Osteocyte (in vitro differentiated cells): ENCODE measurements at regions not wholly inside any gene's neighbourhood (a gene's known extent, or its start where the extent isn't known, plus 50 kb on each side); places are given as distances from the start of the nearest gene placed in this dataset.

ENCODE experiments used
- DNase-seq: peaks from one replicate; pipeline ENCODE4 v3.0.0; 2021; ENCODE audit warnings: mixed read lengths; ENCODE audit not compliant: unreplicated experiment; ENCODE audit errors: extremely low spot score
- H3K27ac Mint-ChIP-seq: one replicate; pipeline ENCODE4 v1.8.0; 2021; ENCODE audit warnings: mild to moderate bottlenecking, mixed read lengths; ENCODE audit not compliant: unreplicated experiment
- H3K27me3 Mint-ChIP-seq: one replicate; pipeline ENCODE4 v1.8.0; 2021; ENCODE audit warnings: mixed read lengths; ENCODE audit not compliant: unreplicated experiment
- H3K36me3 Mint-ChIP-seq: one replicate; pipeline ENCODE4 v1.8.0; 2021; ENCODE audit warnings: mixed read lengths; ENCODE audit not compliant: unreplicated experiment
- H3K4me1 Mint-ChIP-seq: one replicate; pipeline ENCODE4 v1.8.0; 2021; ENCODE audit warnings: mixed read lengths; ENCODE audit not compliant: unreplicated experiment
- H3K4me3 Mint-ChIP-seq: one replicate; pipeline ENCODE4 v1.8.0; 2021; ENCODE audit warnings: mild to moderate bottlenecking, moderate library complexity, mixed read lengths; ENCODE audit not compliant: unreplicated experiment
- H3K9me3 Mint-ChIP-seq: one replicate; pipeline ENCODE4 v1.8.0; 2021; ENCODE audit warnings: mixed read lengths; ENCODE audit not compliant: unreplicated experiment
- CTCF ChIP-seq: fragments of 200-600 bp; sonication (generic); IDR thresholded peaks from 2 replicates; pipeline ENCODE4 v1.5.0; 2021; ENCODE audit warnings: antibody characterized with exemption, mild to moderate bottlenecking, moderate library complexity

- TF ChIP-seq CTCF: no peak
- Mint-ChIP-seq H3K9me3 (no peaks in the 10 kb centered on the region), H3K27me3 (peaks cover 22% of the 10 kb centered on the region), H3K27ac (no peak overlapping the region), H3K4me1 (no peaks in the 10 kb centered on the region), H3K4me3 (no peak overlapping the region), H3K36me3 (no peaks in the 10 kb centered on the region)
- no peak for DNase-seq
Observed at GRCh38 chr15:61500951-61501620, 272.0 kb upstream of the RORA start.

DNA sequence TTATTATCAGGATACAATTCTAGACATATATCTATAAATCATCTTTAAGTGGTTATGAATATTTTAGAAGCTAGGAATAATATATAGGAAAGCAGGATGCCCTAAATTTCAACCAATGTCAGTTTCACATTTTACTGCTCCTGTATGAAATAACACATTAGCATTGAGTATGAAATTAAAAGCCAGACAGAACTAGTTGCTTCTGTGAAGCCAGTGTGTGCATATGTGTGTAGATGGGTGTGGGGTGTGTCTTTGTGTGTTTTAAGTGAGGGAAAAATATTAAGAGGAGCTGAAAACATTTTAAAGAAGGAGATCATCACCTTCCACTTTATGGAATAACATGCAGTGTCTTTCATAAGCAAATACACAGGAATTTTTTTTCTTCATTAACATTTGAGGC is 271.4 kb upstream of the RORA start:
- no peak for DNase-seq
- Mint-ChIP-seq H3K36me3 (no peaks in the 10 kb centered on the region), H3K4me3 (no peak overlapping the region), H3K27me3 (peaks cover 22% of the 10 kb centered on the region), H3K4me1 (no peaks in the 10 kb centered on the region), H3K9me3 (no peaks in the 10 kb centered on the region), H3K27ac (no peak overlapping the region)
- TF ChIP-seq CTCF: no peak

DNA sequence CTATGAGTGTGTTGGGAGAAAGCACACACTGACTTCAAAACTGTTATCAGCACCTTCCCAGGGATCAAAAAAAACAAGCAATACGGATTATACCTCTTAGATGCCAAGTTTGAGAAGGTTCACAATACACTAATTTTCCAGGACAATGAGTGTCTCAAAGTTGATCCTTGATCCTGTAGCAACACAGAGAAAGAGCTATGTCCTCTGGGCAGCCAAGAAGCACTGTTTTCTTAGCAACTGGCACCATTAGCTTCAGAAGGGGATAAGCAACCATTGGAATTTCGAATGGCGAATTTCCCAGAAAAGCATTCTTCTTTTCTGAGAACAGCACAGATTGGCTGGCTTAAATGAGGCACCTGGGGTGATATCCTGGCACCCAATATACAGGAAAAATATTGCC is 270.3 kb upstream of the RORA start:
- no peak for DNase-seq
- Mint-ChIP-seq H3K9me3 (no peaks in the 10 kb centered on the region), H3K27ac (no peak overlapping the region), H3K27me3 (peaks cover 23% of the 10 kb centered on the region), H3K4me1 (no peaks in the 10 kb centered on the region), H3K4me3 (no peak overlapping the region), H3K36me3 (no peaks in the 10 kb centered on the region)
- TF ChIP-seq CTCF: no peak

- Mint-ChIP-seq H3K36me3 (no peaks in the 10 kb centered on the region), H3K4me3 (no peak overlapping the region), H3K9me3 (no peaks in the 10 kb centered on the region), H3K27me3 (peaks cover 18% of the 10 kb centered on the region), H3K4me1 (no peaks in the 10 kb centered on the region), H3K27ac (no peak overlapping the region)
- DNase-seq: no peak
- no peak for TF ChIP-seq CTCF
Observed at GRCh38 chr15:61489571-61489970, 260.5 kb upstream of the RORA start.

DNA sequence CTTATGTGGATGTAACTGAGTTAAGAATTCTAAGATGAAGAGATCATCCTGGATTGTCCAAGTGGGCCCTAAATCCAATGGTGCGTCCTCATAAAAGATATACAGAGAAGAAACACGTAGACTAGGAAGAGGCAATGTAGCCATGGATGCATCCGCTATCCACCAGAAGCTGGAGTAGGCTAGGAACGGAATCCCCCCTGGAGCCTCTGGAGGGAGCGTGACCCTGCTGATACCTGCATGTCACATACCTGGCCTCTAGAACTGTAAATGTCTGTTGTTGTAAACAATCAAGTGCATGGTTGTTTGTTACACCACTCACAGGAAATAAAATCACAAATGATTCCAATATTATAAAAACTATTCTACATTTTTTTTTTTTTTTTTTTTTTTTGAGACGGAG is 254.5 kb upstream of the RORA start:
- H3K36me3 Mint-ChIP-seq: no peaks in the 10 kb centered on the region
- H3K27ac Mint-ChIP-seq: no peak overlapping the region
- no peaks in the 10 kb centered on the region for H3K9me3 Mint-ChIP-seq
- no peak for DNase-seq
- no peak for TF ChIP-seq CTCF
- no peaks in the 10 kb centered on the region for H3K4me1 Mint-ChIP-seq
- H3K4me3 Mint-ChIP-seq: no peak overlapping the region
- H3K27me3 Mint-ChIP-seq: peaks cover 7% of the 10 kb centered on the region
